NAMALWA (cell line): ENCODE measurements at regions not wholly inside any gene's neighbourhood (a gene's known extent, or its start where the extent isn't known, plus 50 kb on each side); places are given as distances from the start of the nearest gene placed in this dataset.
"Not testable (repeated sequence)": the region's sequence is repeated elsewhere in the genome, so short reads cannot be mapped to it uniquely, and the experiment has no call there.

Experiments used
- DNase-seq: peaks from one replicate; pipeline ENCODE4 v3.0.0-alpha.2; 2015; ENCODE audit warnings: low spot score

DNA sequence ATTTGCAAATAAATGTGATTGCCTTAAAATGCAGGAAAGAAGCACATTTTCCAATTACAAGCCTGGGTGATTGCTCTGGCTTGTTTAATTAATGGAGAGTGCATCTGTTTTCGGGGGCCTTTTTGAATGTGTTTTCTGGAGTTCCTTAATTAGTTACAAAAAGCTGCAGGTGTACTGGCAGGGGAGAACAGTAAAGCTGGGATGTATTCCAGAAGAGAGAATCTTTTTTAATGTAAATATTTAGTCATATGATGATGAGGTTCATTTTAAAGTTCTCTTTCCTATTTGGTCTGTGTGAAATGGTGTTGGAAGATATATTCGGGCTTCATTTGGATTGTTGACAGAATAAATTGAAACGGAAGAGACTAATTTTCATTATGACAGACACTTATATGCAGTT, 70.9 kb upstream of the N4BP1 start:
- DNase-seq: no peak

DNA sequence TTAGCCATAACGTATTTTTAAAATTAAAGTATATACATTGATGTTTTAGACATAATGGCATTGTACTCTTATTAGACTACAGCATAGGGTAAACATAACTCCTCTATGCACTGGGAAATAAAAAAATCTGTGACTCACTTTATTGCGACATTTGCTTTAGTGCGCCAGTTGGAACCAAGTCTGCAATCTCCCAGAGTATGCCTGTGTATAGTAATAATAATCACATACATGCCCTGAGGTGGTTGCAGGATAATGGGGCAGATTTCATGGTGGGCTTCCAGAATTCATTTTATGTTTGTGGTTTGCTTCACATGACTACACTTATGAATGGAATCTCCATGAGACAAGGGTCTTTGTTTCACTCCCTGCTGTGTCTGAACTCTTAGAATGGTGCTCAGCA, 66.9 kb upstream of the N4BP1 start:
- DNase-seq: no peak

DNA sequence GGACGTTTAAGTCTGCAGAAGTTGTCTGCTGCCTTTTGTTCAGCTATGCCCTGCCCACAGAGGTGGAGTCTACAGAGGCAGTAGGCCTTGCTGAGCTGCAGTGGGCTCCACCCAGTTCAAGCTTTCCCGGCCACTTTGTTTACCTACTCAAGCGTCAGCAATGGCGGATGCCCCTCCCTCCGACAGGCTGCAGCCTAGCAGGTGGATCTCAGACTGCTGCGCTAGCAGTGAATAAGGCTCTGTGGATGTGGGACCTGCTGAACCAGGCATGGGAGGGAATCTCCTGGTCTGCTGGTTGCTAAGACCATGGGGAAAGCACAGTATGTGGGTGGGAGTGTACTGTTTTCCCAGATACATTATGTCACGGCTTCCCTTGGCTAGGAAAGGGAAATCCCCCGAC, 58.2 kb upstream of the N4BP1 start:
- DNase-seq: not testable (repeated sequence)

DNA sequence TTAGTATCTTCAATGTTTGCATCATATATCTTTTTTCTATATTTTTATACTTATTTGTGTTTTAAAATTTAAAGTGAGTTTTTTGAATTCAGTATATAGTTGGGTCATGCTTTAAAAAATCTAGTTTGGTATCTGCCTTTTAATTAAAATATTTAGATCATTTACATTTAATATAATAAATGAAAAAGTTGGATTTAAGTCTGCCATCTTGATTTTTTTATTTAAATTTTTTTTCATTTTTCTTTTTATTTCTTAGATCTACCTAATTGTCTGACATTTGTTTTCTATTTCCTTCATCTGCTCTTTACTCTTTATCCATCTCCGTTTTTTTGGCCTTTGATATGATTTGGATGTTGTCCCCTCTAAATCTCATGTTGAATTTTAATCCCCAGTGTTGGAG, 50.0 kb upstream of the N4BP1 start:
- DNase-seq: no peak
